ENCODE measurements at regions not wholly inside any gene's neighbourhood (a gene's known extent, or its start where the extent isn't known, plus 50 kb on each side); places are given as distances from the start of the nearest gene placed in this dataset.

DNA sequence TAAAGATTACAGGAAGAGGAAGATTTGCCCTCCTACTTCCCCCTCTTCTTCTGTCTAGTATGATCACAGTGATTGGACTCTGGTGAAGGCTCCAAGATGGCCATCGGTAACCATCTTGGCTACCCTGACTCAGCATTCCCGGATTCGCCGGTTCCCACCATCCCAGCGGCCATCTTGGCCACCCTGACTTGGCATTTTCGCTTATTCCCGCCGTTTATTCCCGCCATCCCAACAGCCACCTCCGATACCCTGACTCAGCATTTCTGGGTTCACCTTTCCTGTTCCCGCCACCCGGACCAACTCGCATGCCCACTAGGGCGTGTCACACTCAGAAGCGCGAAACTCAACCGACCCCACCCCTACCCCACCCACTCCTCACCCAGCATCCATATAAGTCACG lies 95.4 kb upstream of the GRIN2A start (continued):
- TF ChIP-seq, protein P1, sequence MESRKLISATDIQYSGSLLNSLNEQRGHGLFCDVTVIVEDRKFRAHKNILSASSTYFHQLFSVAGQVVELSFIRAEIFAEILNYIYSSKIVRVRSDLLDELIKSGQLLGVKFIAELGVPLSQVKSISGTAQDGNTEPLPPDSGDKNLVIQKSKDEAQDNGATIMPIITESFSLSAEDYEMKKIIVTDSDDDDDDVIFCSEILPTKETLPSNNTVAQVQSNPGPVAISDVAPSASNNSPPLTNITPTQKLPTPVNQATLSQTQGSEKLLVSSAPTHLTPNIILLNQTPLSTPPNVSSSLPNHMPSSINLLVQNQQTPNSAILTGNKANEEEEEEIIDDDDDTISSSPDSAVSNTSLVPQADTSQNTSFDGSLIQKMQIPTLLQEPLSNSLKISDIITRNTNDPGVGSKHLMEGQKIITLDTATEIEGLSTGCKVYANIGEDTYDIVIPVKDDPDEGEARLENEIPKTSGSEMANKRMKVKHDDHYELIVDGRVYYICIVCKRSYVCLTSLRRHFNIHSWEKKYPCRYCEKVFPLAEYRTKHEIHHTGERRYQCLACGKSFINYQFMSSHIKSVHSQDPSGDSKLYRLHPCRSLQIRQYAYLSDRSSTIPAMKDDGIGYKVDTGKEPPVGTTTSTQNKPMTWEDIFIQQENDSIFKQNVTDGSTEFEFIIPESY (IDR thresholded peaks at IDR 0.05; ENCODE audit: extremely low read depth, insufficient replicate concordance, low read length): no peak
- TF ChIP-seq RAD21 (IDR thresholded peaks at IDR 0.05; ENCODE audit: low read depth): no peak
- TF ChIP-seq FOSL1 (IDR thresholded peaks at IDR 0.05; ENCODE audit: low read depth): no peak
- TF ChIP-seq, protein P2, sequence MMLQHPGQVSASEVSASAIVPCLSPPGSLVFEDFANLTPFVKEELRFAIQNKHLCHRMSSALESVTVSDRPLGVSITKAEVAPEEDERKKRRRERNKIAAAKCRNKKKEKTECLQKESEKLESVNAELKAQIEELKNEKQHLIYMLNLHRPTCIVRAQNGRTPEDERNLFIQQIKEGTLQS (IDR thresholded peaks at IDR 0.05): no peak
- no peak for TF ChIP-seq TCF7L2 (IDR thresholded peaks at IDR 0.05; ENCODE audit: borderline replicate concordance, extremely low read depth, insufficient read depth, insufficient read length)
- TF ChIP-seq JUND (IDR thresholded peaks at IDR 0.05): no peak
- TF ChIP-seq CBX3 (IDR thresholded peaks at IDR 0.05; ENCODE audit: low read depth): no peak
- TF ChIP-seq ZNF274 (IDR thresholded peaks at IDR 0.05; ENCODE audit: low read depth, low read length): no peak

DNA sequence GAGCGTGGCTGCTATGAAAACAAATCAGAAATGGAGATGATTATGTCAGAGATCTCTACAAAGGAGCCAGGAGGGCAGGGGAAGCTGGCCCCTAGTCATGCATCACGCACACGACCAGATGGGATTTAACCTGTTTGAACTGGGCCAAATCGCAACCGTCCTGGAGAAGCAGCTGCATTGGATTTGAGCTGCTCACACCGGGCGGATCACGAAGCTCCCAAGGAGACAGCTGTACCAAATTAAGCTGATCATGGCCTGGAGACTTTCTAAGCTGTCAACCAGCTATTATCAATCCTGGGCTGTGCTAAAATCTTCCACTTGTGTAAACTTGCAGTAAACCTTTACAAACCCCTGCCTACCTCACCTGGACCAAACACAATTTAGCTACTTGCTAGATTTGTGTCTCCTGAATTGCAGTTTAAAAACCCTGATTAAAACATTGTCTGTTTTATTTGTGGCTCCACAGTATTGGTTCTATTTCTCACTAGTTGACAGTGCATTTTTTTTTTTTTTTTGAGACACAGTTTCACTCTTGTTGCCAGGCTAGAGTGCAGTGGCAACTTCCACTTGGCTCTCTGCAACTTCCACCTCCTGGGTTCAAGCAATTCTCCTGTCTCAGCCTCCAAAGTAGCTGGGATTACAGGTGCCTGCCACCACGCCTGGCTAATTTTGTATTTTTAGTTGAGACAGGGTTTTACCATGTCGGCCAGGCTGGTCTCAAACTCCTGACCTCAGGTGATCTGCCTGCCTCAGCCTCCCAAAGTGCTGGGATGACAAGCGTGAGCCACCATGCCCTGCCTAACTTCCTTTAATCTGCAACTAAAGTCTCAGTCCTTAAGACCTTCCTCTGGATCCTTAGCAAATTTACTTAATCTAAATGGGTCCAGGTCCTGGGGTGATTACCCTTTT lies 98.3 kb upstream of the GRIN2A start:
- H3K9ac ChIP-seq (ENCODE audit: low read length): no peak overlapping the region
- H3K36me3 ChIP-seq (ENCODE audit: control insufficient read depth in 1 of 2, insufficient read depth in 2 of 2, low read length in 2 of 2): no peaks in the 10 kb centered on the region
- BruUV-seq (replicated peaks): no TSS peak
- H3K4me3 ChIP-seq (replicated peaks in 1 of 2; ENCODE audit: low read depth in 1 of 2, low read length in 2 of 2): no peak overlapping the region
- H3K9me2 ChIP-seq (ENCODE audit: insufficient read depth): no peaks in the 10 kb centered on the region
- no peak for TF ChIP-seq JUND (IDR thresholded peaks at IDR 0.05)
- H4K20me1 ChIP-seq (ENCODE audit: insufficient read depth): no peaks in the 10 kb centered on the region
- ATAC-seq (no peak), DNase-seq (ENCODE audit: low read depth, low spot score) (no peak)
- H3K4me2 ChIP-seq (ENCODE audit: low read length): no peak overlapping the region
- RAD21 ChIA-PET (ENCODE audit: low non-redundant PET in 1 of 2, low total read pairs in 2 of 2, uncharacterized antibody in 2 of 2, unreplicated experiment in 2 of 2): no interaction called here
- H3K4me1 ChIP-seq (ENCODE audit: control insufficient read depth in 1 of 2, insufficient read depth in 2 of 2, low read length in 2 of 2): no peaks in the 10 kb centered on the region
- POLR2A ChIA-PET: no interaction called here
- H3K27me3 ChIP-seq (ENCODE audit: insufficient read depth, low read length): no peaks in the 10 kb centered on the region
- H2AFZ ChIP-seq (ENCODE audit: low read depth, low read length, poor library complexity, severe bottlenecking): no peak overlapping the region
- H3K79me2 ChIP-seq (ENCODE audit: insufficient read depth, low read length): no peaks in the 10 kb centered on the region
- peaks cover 0 to 4% of the 10 kb centered on the region in 2 experiments; a peak in 1 of 4 replicates for H3K9me3 ChIP-seq (ENCODE audit: control insufficient read depth in 1 of 2, insufficient read depth in 1 of 2, low read depth in 1 of 2, low read length in 2 of 2)
- CTCF ChIA-PET: interaction anchor here (0.8 kb wide), 1 partner anchor 13 kb away, joined by 3 read pairs; no protein-coding TSS in a partner anchor
- no peak overlapping the region for H3K27ac ChIP-seq (ENCODE audit: low read depth, low read length)
- intact Hi-C loops (cut with micrococcal nuclease): no loop called here
